GM19324 (cell line): ENCODE measurements at regions not wholly inside any gene's neighbourhood (a gene's known extent, or its start where the extent isn't known, plus 50 kb on each side); places are given as distances from the start of the nearest gene placed in this dataset.
"Not testable (repeated sequence)": the region's sequence is repeated elsewhere in the genome, so short reads cannot be mapped to it uniquely, and the experiment has no call there.

Experiments
- ATAC-seq: cut with Tn5 transposase; IDR thresholded peaks from one replicate; pipeline ENCODE4 v1.9.1; 2021; ENCODE audit warnings: mild to moderate bottlenecking, moderate library complexity; ENCODE audit not compliant: unreplicated experiment, low FRiP score

GRCh38 chrX:1021314-1021993 lies 191.0 kb downstream of the CRLF2 start:
- ATAC-seq = not testable (repeated sequence)

- ATAC-seq = no peak
Observed at GRCh38 chrX:1020634-1021166, 191.7 kb downstream of the CRLF2 start.

GRCh38 chrX:1016926-1017325 lies 195.5 kb downstream of the CRLF2 start:
- ATAC-seq = not testable (repeated sequence)

- ATAC-seq = not testable (repeated sequence)
Observed at GRCh38 chrX:1016281-1016680, 196.2 kb downstream of the CRLF2 start.

- no peak for ATAC-seq
Observed at GRCh38 chrX:1012678-1013300, 199.7 kb downstream of the CRLF2 start.

- no peak for ATAC-seq
Observed at GRCh38 chrX:1011691-1012283, 200.7 kb downstream of the CRLF2 start.

- ATAC-seq = no peak
Observed at GRCh38 chrX:1009771-1010170, 202.7 kb downstream of the CRLF2 start.

GRCh38 chrX:1006156-1006730 lies 206.2 kb downstream of the CRLF2 start:
- ATAC-seq = no peak

GRCh38 chrX:1002611-1003010 lies 209.8 kb downstream of the CRLF2 start:
- no peak for ATAC-seq

GRCh38 chrX:997631-998137 lies 214.8 kb downstream of the CRLF2 start:
- no peak for ATAC-seq

GRCh38 chrX:994780-995179 lies 217.7 kb downstream of the CRLF2 start:
- ATAC-seq = no peak

GRCh38 chrX:989959-990510 lies 222.4 kb downstream of the CRLF2 start:
- ATAC-seq = peak; percentile 81

GRCh38 chrX:988530-988929 lies 223.9 kb downstream of the CRLF2 start:
- not testable (repeated sequence) for ATAC-seq

GRCh38 chrX:981791-982626 lies 230.4 kb downstream of the CRLF2 start:
- no peak for ATAC-seq

- ATAC-seq = no peak
Observed at GRCh38 chrX:980587-981235, 231.7 kb downstream of the CRLF2 start.

GRCh38 chrX:979127-979526 lies 233.3 kb downstream of the CRLF2 start:
- not testable (repeated sequence) for ATAC-seq

- no peak for ATAC-seq
Observed at GRCh38 chrX:973010-973632, 239.3 kb downstream of the CRLF2 start.

- ATAC-seq = no peak
Observed at GRCh38 chrX:968148-968965, 244.1 kb downstream of the CRLF2 start.
